HepG2 (cell line): ENCODE measurements at regions not wholly inside any gene's neighbourhood (a gene's known extent, or its start where the extent isn't known, plus 50 kb on each side); places are given as distances from the start of the nearest gene placed in this dataset.

ENCODE experiments used
- ATAC-seq: fragments of 200-7000 bp; cut with Tn5 transposase; 3 replicates; pipeline ENCODE4 v1.9.1; 2020; ENCODE audit warnings: mild to moderate bottlenecking, moderate library complexity
- BruUV-seq: library from RNA; stranded (reverse); fragments of 400-500 nt; replicated peaks from 2 replicates; lab custom pipeline; 2021; lab: Mats Ljungman, UMichigan
- CTCF ChIA-PET: fragments of 300-600 bp; formaldehyde crosslinking; extraction: SDS; loops from one replicate; lab custom pipeline; 2021; ENCODE audit warnings: low total read pairs, inconsistent platforms, low intra/inter-chr PET ratio; lab: Yijun Ruan, JAX
- POLR2A ChIA-PET: fragments of 350-600 bp; sonication (Branson Sonifier 250); formaldehyde crosslinking; loops from one replicate; lab custom pipeline; 2020; ENCODE audit warnings: antibody characterized with exemption, inconsistent platforms; lab: Yijun Ruan, JAX
- DNase-seq: peaks from one replicate; pipeline ENCODE4 v3.0.0-alpha.2; 2015; ENCODE audit warnings: low spot score
- FAIRE-seq: peaks from 3 replicates; lab custom pipeline; 2011; peaks lifted over from hg19 to GRCh38; lab: Jason Lieb, UNC
- H2AFZ ChIP-seq: one replicate; pipeline ENCODE4 v1.6.1; 2011; ENCODE audit warnings: low read length, inconsistent platforms
- H3K27ac ChIP-seq: fragments of 300-600 bp; 3 replicates; pipeline ENCODE4 v1.8.0; 2011; ENCODE audit warnings: mixed run types, mild to moderate bottlenecking, mixed read lengths, low read length, inconsistent platforms; ENCODE audit not compliant: insufficient read depth; ENCODE audit errors: extremely low read length
- H3K27me3 ChIP-seq, 2 experiments: fragments of 200-600 bp in 1 of 2; 2 replicates in 1 of 2; 3 replicates in 1 of 2; pipeline versions ENCODE4 v1.6.0 to v1.8.0; 2011; ENCODE audit warnings: low read length in 2 of 2, mild to moderate bottlenecking in 2 of 2, moderate library complexity in 2 of 2, inconsistent platforms in 1 of 2; ENCODE audit not compliant: insufficient read depth in 2 of 2, control insufficient read depth in 1 of 2
- H3K36me3 ChIP-seq, 2 experiments: fragments of 200-600 bp in 1 of 2; replicated peaks in 1 of 2; 2 replicates in 1 of 2; 3 replicates in 1 of 2; pipeline versions ENCODE4 v1.5.1 to v1.8.0; 2011; ENCODE audit warnings: low read length in 2 of 2, inconsistent platforms in 1 of 2; ENCODE audit not compliant: insufficient read depth in 2 of 2, control insufficient read depth in 1 of 2
- H3K4me1 ChIP-seq: 2 replicates; pipeline ENCODE4 v1.5.1; 2012; ENCODE audit warnings: low read length, inconsistent platforms; ENCODE audit not compliant: insufficient read depth
- H3K4me2 ChIP-seq: 2 replicates; pipeline ENCODE4 v1.6.0; 2011; ENCODE audit warnings: low read depth, low read length, inconsistent platforms
- H3K4me3 ChIP-seq, 3 experiments: fragments of 200-600 bp in 1 of 3; sonication (generic), shearing (Covaris generic) in 1 of 3; replicated peaks in 1 of 3; 2 replicates each; pipeline ENCODE4 v1.5.1; 2011 to 2016; ENCODE audit warnings: low read length in 3 of 3, inconsistent platforms in 2 of 3, low read depth in 2 of 3, mild to moderate bottlenecking in 2 of 3, control low read depth in 1 of 3, mixed read lengths in 1 of 3; ENCODE audit not compliant: insufficient read depth in 1 of 3
- H3K79me2 ChIP-seq: one replicate; pipeline ENCODE4 v1.6.1; 2011; ENCODE audit warnings: low read length, inconsistent platforms; ENCODE audit not compliant: insufficient read depth
- H3K9ac ChIP-seq: 2 replicates; pipeline ENCODE4 v1.6.0; 2011; ENCODE audit warnings: mild to moderate bottlenecking, low read depth, low read length, inconsistent platforms; ENCODE audit not compliant: insufficient read depth
- H3K9me3 ChIP-seq: 2 replicates; pipeline ENCODE4 v1.5.1; 2012; ENCODE audit warnings: mild to moderate bottlenecking, low read length
- H4K20me1 ChIP-seq: 2 replicates; pipeline ENCODE4 v1.6.0; 2011; ENCODE audit warnings: inconsistent platforms, mild to moderate bottlenecking, low read length, moderate library complexity; ENCODE audit not compliant: insufficient read depth
- ARHGAP35 ChIP-seq: sonication (generic); formaldehyde crosslinking; IDR thresholded peaks from 2 replicates; pipeline ENCODE4 v1.9.0; 2022; ENCODE audit warnings: mild to moderate bottlenecking, inconsistent platforms, moderate library complexity, missing genetic modification reagents, borderline replicate concordance
- DNMT3B ChIP-seq: conservative IDR thresholded peaks from 2 replicates; pipeline ENCODE4 v1.6.1; 2016; ENCODE audit warnings: missing biosample characterization, control low read depth
- KDM3A ChIP-seq: IDR thresholded peaks from 2 replicates; pipeline ENCODE4 v1.6.1; 2018; ENCODE audit warnings: low read depth, missing compliant biosample characterization
- KLF15 ChIP-seq: sonication (generic); formaldehyde crosslinking; IDR thresholded peaks from 2 replicates; pipeline ENCODE4 v1.8.1; 2023; ENCODE audit warnings: borderline replicate concordance, mild to moderate bottlenecking, inconsistent platforms, missing genetic modification reagents, mixed read lengths
- MAFK ChIP-seq, 2 experiments: IDR thresholded peaks in 1 of 2; conservative IDR thresholded peaks in 1 of 2; 2 replicates each; pipeline ENCODE4 v1.6.1; 2011; ENCODE audit warnings: improper control_type of control experiment in 2 of 2, low read length in 2 of 2
- MATR3 ChIP-seq: sonication (generic); formaldehyde crosslinking; IDR thresholded peaks from 2 replicates; pipeline ENCODE4 v1.4.0; 2020; ENCODE audit warnings: missing genetic modification reagents
- MIER3 ChIP-seq: IDR thresholded peaks from 2 replicates; pipeline ENCODE4 v1.6.1; 2016; ENCODE audit warnings: missing compliant biosample characterization, borderline replicate concordance
- PHF20 ChIP-seq: sonication (generic); formaldehyde crosslinking; IDR thresholded peaks from 2 replicates; pipeline ENCODE4 v1.5.0; 2020; ENCODE audit warnings: mild to moderate bottlenecking, missing genetic modification reagents
- RCOR2 ChIP-seq: IDR thresholded peaks from 2 replicates; pipeline ENCODE4 v1.6.1; 2016; ENCODE audit warnings: missing biosample characterization, missing genetic modification reagents
- RERE ChIP-seq: IDR thresholded peaks from 2 replicates; pipeline ENCODE4 v1.6.1; 2016; ENCODE audit warnings: low read depth, missing genetic modification reagents, missing compliant biosample characterization
- TAF15 ChIP-seq: fragments of 200-400 bp; formaldehyde crosslinking; IDR thresholded peaks from one replicate; pipeline ENCODE4 v1.6.1; 2018; ENCODE audit warnings: mild to moderate bottlenecking, low read depth, low read length; ENCODE audit not compliant: poor library complexity, severe bottlenecking
- TCF12 ChIP-seq, 2 experiments: fragments of 450-650 bp in 1 of 2; sonication (generic) in 1 of 2; formaldehyde crosslinking in 1 of 2; IDR thresholded peaks; 2 replicates each; pipeline versions ENCODE4 v1.6.1 to v1.8.0; 2017 to 2022; ENCODE audit warnings: antibody characterized with exemption in 1 of 2, mild to moderate bottlenecking in 1 of 2, missing genetic modification reagents in 1 of 2, moderate library complexity in 1 of 2
- ZBTB8A ChIP-seq: sonication (generic); formaldehyde crosslinking; IDR thresholded peaks from 2 replicates; pipeline ENCODE4 v1.4.0; 2020; ENCODE audit warnings: mild to moderate bottlenecking, low read depth, missing genetic modification reagents, borderline replicate concordance
- ZNF232 ChIP-seq: sonication (generic); formaldehyde crosslinking; IDR thresholded peaks from 2 replicates; pipeline ENCODE4 v1.4.0; 2020; ENCODE audit warnings: missing genetic modification reagents, borderline replicate concordance
- ZNF329 ChIP-seq: sonication (generic); formaldehyde crosslinking; IDR thresholded peaks from 2 replicates; pipeline ENCODE4 v1.9.0; 2021; ENCODE audit warnings: low read depth, mild to moderate bottlenecking, missing genetic modification reagents
- ZNF44 ChIP-seq: sonication (generic); formaldehyde crosslinking; IDR thresholded peaks from 2 replicates; pipeline ENCODE4 v1.5.1; 2020; ENCODE audit warnings: mild to moderate bottlenecking, missing genetic modification reagents
- ZNF496 ChIP-seq: sonication (generic); formaldehyde crosslinking; IDR thresholded peaks from 2 replicates; pipeline ENCODE4 v1.8.1; 2023; ENCODE audit warnings: mild to moderate bottlenecking, moderate library complexity, missing genetic modification reagents; ENCODE audit not compliant: insufficient replicate concordance
- WGBS: methylation state at CpG from one replicate; pipeline ENCODE4 v1.1.6; 2017; ENCODE audit warnings: low lambda C conversion rate; 5-methylcytosine and 5-hydroxymethylcytosine counted together
- in situ Hi-C: cut with HindIII; loops from 2 replicates; pipeline ENCODE4 v1.10.0; 2017; ENCODE audit warnings: low pct_unique_long_range_greater_than_20kb; ENCODE audit not compliant: extremely low pct_ligation_motif_present
- intact Hi-C: fragments of 100-400 bp; cut with micrococcal nuclease; formaldehyde crosslinking; loops from one replicate; pipeline ENCODE4 v1.10.0; 2022; ENCODE audit not compliant: unreplicated experiment

DNA sequence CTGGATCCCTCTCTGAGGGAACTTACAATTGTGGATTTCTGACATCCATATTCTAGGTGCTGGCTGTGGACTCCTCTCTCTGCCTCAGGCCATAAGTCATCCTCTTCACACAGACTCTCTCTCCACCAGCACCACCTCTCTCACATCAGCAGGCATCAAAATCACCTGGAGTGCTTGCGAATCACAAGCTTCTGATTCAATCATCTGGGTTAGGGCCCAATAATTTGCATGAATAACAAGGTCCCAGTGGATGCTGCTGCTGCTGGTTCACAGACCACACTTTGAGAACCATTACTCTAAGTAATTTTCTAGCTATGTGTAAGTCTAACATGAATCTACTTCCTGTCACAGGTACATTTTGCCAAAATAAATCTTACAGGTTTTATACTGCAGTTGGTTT, 214.9 kb downstream of the DSEL start:
- Histone ChIP-seq H2AFZ (no peak overlapping the region), H3K36me3 (no peaks in the 10 kb centered on the region), H3K4me1 (no peaks in the 10 kb centered on the region), H3K4me2 (no peak overlapping the region), H3K9me3 (peaks cover 18% of the 10 kb centered on the region), H4K20me1 (no peaks in the 10 kb centered on the region), H3K4me3 (no peak overlapping the region), H3K79me2 (no peaks in the 10 kb centered on the region), H3K9ac (no peak overlapping the region), H3K27me3 (no peaks in the 10 kb centered on the region), H3K27ac (no peak overlapping the region)
- ChIA-PET CTCF (no interaction called here), POLR2A (no interaction called here)
- DNase-seq (no peak), ATAC-seq (no peak), FAIRE-seq (no peak)
- TF ChIP-seq ZNF496 (CRISPR knock-in tag) (no peak), MAFK (conservative IDR thresholded peaks at IDR 0.05 in 1 of 2, IDR thresholded peaks at IDR 0.05 in 1 of 2; ENCODE audit: low read length in 2 of 2) (no peak), KDM3A (CRISPR knock-in tag) (no peak), ZNF232 (no peak), TCF12 (IDR thresholded peaks at IDR 0.05) (no peak), TCF12 (CRISPR knock-in tag; IDR thresholded peaks at IDR 0.05) (no peak), DNMT3B (no peak), RERE (CRISPR knock-in tag) (no peak), KLF15 (no peak), MATR3 (CRISPR knock-in tag) (no peak), ZNF329 (no peak), RCOR2 (CRISPR knock-in tag) (no peak), MIER3 (no peak), TAF15 (no peak), ZBTB8A (no peak), ZNF44 (CRISPR knock-in tag) (no peak), ARHGAP35 (no peak), PHF20 (CRISPR knock-in tag) (no peak)
- in situ Hi-C loops: no loop called here
- no TSS peak for BruUV-seq
- intact Hi-C loops: no loop called here
- WGBS: 0% methylated on average over 1 of the region's 1 CpG
